ENCODE measurements at regions not wholly inside any gene's neighbourhood (a gene's known extent, or its start where the extent isn't known, plus 50 kb on each side); places are given as distances from the start of the nearest gene placed in this dataset.

- no peak for TF ChIP-seq CTCF (IDR thresholded peaks at IDR 0.05)
Observed at GRCh38 chr12:17079251-17079909, 473.4 kb upstream of the LMO3 start.

DNA sequence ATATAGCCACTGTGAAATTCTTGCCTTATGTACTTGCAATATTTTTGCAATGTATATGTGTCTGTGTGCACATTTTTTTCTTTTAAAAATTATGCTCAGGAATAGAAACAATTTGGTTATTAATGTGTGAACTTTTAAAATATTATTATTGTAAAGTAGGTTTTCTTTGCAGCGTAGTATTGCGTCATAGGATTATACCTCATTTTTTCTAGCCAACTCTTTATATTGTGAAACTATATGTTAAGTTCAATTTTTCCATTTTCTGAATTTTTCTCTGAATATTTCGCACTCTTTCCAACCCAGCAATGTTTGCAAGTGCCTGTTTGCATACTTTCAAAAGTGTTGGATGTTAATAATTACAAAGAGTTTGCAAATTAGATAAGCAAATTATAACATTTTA is 471.6 kb upstream of the LMO3 start:
- TF ChIP-seq CTCF (IDR thresholded peaks at IDR 0.05) = no peak

DNA sequence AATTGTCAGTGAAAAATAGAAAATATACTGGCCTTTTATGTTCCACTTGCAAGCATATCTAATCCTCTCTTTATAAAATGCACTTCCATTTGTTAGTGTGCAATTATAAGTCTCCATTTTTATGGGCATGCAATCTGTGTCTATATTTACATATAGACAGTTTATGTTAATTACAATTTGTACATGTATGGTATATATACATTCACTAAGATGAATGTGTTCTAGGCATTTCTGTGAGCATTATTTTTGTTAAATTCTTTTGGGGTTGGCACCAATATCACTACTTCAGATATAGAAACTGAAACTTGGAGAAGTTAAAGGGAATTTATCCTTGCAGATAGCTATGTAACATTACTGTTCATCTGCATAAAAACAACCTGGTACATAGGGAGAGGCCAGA is 470.8 kb upstream of the LMO3 start:
- no peak for TF ChIP-seq CTCF (IDR thresholded peaks at IDR 0.05)

DNA sequence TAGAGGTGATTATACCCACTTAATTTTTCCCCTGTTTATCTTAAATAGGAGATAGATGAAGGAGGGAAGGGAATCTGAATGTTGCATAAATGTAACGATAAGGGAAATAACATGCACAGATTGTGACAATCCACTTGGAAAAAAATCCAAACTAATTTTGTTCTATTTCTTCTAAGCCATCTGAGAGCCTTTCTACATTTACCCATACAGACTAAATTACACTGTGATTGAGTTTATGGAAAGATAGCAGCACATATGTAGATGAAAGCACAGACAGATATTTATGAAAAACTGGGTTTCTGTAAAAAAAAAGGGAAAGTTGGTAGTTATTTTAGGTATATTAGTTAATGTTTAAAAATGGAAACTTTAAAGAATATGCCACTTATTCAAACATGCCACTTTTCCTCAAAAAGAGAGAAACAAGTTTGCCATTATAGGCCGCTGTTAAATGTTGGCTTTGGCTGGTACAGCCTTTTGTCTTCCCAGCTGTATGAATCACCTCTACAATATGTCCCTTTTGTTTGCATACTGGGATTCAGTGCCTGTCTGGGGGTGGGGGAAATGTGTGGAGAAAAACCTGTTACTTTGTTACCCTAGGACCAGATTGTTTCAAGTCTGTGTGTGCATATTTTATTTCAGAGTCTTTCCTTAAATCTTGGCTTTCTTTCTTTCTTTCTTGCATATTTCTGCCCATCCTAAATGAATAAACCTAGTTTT is 470.2 kb upstream of the LMO3 start:
- no peak for TF ChIP-seq CTCF (IDR thresholded peaks at IDR 0.05)

DNA sequence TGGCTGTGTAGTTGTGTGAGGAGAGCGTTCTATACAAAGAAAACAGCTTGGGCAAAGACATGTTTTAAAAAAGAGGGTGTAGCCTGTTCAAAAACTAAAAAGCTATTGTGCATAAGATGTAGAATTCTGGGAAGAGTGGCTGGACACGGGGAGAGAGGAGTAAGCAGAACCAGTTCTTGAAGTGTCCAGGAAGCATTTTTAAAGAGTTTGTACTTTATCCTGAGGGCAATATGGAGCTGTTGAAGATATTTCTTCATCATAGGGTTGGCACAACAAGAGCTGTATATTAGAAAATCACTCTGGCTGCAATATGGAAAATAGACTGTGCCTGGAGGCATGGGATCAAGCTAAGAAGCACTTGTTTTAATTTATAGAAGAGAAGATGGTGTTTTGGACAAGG is 458.9 kb upstream of the LMO3 start:
- no peak for TF ChIP-seq CTCF (IDR thresholded peaks at IDR 0.05)

DNA sequence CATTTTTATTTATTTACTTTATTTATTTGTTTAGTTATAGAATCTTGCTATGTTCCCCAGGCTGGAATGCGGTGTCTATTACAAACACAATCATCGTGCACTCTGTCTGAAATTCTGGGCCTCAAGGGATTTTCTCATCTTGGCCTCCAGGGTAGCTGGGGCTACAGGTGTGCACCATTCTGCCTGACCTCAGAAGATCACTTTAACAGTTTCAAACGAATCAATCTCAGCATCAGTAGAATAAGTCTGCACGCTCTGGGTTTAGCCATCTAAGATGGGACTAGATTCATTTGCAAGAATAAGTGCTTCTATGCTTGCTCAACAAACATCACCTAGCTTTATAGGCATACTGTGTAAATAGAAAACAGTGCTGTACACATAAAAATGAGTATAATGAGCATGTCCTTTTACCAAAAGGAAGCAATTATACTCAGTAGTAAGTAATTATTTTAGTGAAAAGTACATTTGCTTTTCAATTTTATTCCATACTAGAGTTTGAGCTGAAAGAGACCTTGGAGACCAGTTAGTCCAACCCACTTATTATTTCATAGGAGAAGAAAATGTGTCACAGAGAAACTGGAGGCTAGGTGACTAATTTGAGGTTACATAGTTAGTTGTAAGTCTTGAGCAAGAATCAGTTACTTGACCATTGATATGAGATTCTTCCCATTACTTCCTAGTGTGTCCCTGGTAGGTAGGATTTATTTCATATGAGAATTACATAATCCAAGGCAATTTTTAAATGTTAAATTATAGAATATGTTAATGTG is 456.5 kb upstream of the LMO3 start:
- TF ChIP-seq CTCF (IDR thresholded peaks at IDR 0.05) = no peak

- no peak for TF ChIP-seq CTCF (IDR thresholded peaks at IDR 0.05)
Observed at GRCh38 chr12:17060260-17060659, 454.3 kb upstream of the LMO3 start.

Measured in LNCAP (cell line).